HepG2 (cell line): ENCODE measurements at regions not wholly inside any gene's neighbourhood (a gene's known extent, or its start where the extent isn't known, plus 50 kb on each side); places are given as distances from the start of the nearest gene placed in this dataset.

Experiments used
- ATAC-seq: fragments of 200-7000 bp; cut with Tn5 transposase; 3 replicates; pipeline ENCODE4 v1.9.1; 2020; ENCODE audit warnings: mild to moderate bottlenecking, moderate library complexity
- BruUV-seq: library from RNA; stranded (reverse); fragments of 400-500 nt; replicated peaks from 2 replicates; lab custom pipeline; 2021; lab: Mats Ljungman, UMichigan
- CTCF ChIA-PET: fragments of 300-600 bp; formaldehyde crosslinking; extraction: SDS; loops from one replicate; lab custom pipeline; 2021; ENCODE audit warnings: low total read pairs, inconsistent platforms, low intra/inter-chr PET ratio; lab: Yijun Ruan, JAX
- POLR2A ChIA-PET: fragments of 350-600 bp; sonication (Branson Sonifier 250); formaldehyde crosslinking; loops from one replicate; lab custom pipeline; 2020; ENCODE audit warnings: antibody characterized with exemption, inconsistent platforms; lab: Yijun Ruan, JAX
- DNase-seq: peaks from one replicate; pipeline ENCODE4 v3.0.0-alpha.2; 2015; ENCODE audit warnings: low spot score
- FAIRE-seq: peaks from 3 replicates; lab custom pipeline; 2011; peaks lifted over from hg19 to GRCh38; lab: Jason Lieb, UNC
- H2AFZ ChIP-seq: one replicate; pipeline ENCODE4 v1.6.1; 2011; ENCODE audit warnings: low read length, inconsistent platforms
- H3K27ac ChIP-seq: fragments of 300-600 bp; 3 replicates; pipeline ENCODE4 v1.8.0; 2011; ENCODE audit warnings: mixed run types, mild to moderate bottlenecking, mixed read lengths, low read length, inconsistent platforms; ENCODE audit not compliant: insufficient read depth; ENCODE audit errors: extremely low read length
- H3K27me3 ChIP-seq, 2 experiments: fragments of 200-600 bp in 1 of 2; 2 replicates in 1 of 2; 3 replicates in 1 of 2; pipeline versions ENCODE4 v1.6.0 to v1.8.0; 2011; ENCODE audit warnings: low read length in 2 of 2, mild to moderate bottlenecking in 2 of 2, moderate library complexity in 2 of 2, inconsistent platforms in 1 of 2; ENCODE audit not compliant: insufficient read depth in 2 of 2, control insufficient read depth in 1 of 2
- H3K36me3 ChIP-seq, 2 experiments: fragments of 200-600 bp in 1 of 2; replicated peaks in 1 of 2; 2 replicates in 1 of 2; 3 replicates in 1 of 2; pipeline versions ENCODE4 v1.5.1 to v1.8.0; 2011; ENCODE audit warnings: low read length in 2 of 2, inconsistent platforms in 1 of 2; ENCODE audit not compliant: insufficient read depth in 2 of 2, control insufficient read depth in 1 of 2
- H3K4me1 ChIP-seq: 2 replicates; pipeline ENCODE4 v1.5.1; 2012; ENCODE audit warnings: low read length, inconsistent platforms; ENCODE audit not compliant: insufficient read depth
- H3K4me2 ChIP-seq: 2 replicates; pipeline ENCODE4 v1.6.0; 2011; ENCODE audit warnings: low read depth, low read length, inconsistent platforms
- H3K4me3 ChIP-seq, 3 experiments: fragments of 200-600 bp in 1 of 3; sonication (generic), shearing (Covaris generic) in 1 of 3; replicated peaks in 1 of 3; 2 replicates each; pipeline ENCODE4 v1.5.1; 2011 to 2016; ENCODE audit warnings: low read length in 3 of 3, inconsistent platforms in 2 of 3, low read depth in 2 of 3, mild to moderate bottlenecking in 2 of 3, control low read depth in 1 of 3, mixed read lengths in 1 of 3; ENCODE audit not compliant: insufficient read depth in 1 of 3
- H3K79me2 ChIP-seq: one replicate; pipeline ENCODE4 v1.6.1; 2011; ENCODE audit warnings: low read length, inconsistent platforms; ENCODE audit not compliant: insufficient read depth
- H3K9ac ChIP-seq: 2 replicates; pipeline ENCODE4 v1.6.0; 2011; ENCODE audit warnings: mild to moderate bottlenecking, low read depth, low read length, inconsistent platforms; ENCODE audit not compliant: insufficient read depth
- H3K9me3 ChIP-seq: 2 replicates; pipeline ENCODE4 v1.5.1; 2012; ENCODE audit warnings: mild to moderate bottlenecking, low read length
- H4K20me1 ChIP-seq: 2 replicates; pipeline ENCODE4 v1.6.0; 2011; ENCODE audit warnings: inconsistent platforms, mild to moderate bottlenecking, low read length, moderate library complexity; ENCODE audit not compliant: insufficient read depth
- AKAP8 ChIP-seq: sonication (generic); formaldehyde crosslinking; IDR thresholded peaks from 2 replicates; pipeline ENCODE4 v1.5.1; 2020; ENCODE audit warnings: mild to moderate bottlenecking, missing genetic modification reagents
- CERS6 ChIP-seq: sonication (generic); formaldehyde crosslinking; IDR thresholded peaks from 2 replicates; pipeline ENCODE4 v1.5.0; 2020; ENCODE audit warnings: missing genetic modification reagents
- CREM ChIP-seq, 2 experiments: sonication (generic) in 1 of 2; formaldehyde crosslinking in 1 of 2; IDR thresholded peaks; 2 replicates each; pipeline versions ENCODE4 v1.4.0 to v1.6.1; 2016 to 2020; ENCODE audit warnings: antibody characterized with exemption in 1 of 2, mild to moderate bottlenecking in 1 of 2, missing genetic modification reagents in 1 of 2
- GTF2F1 ChIP-seq: fragments of 150-350 bp; IDR thresholded peaks from 2 replicates; pipeline ENCODE4 v1.6.1; 2014; ENCODE audit warnings: low read length
- HNRNPL ChIP-seq: fragments of 200-400 bp; formaldehyde crosslinking; IDR thresholded peaks from 2 replicates; pipeline ENCODE4 v1.6.1; 2017; ENCODE audit warnings: mild to moderate bottlenecking, low read depth, low read length
- JUND ChIP-seq: sonication (generic); formaldehyde crosslinking; IDR thresholded peaks from 2 replicates; pipeline ENCODE4 v1.8.0; 2022; ENCODE audit warnings: mild to moderate bottlenecking, missing genetic modification reagents
- MYPOP ChIP-seq: sonication (generic); formaldehyde crosslinking; IDR thresholded peaks from 2 replicates; pipeline ENCODE4 v1.8.1; 2023; ENCODE audit warnings: mild to moderate bottlenecking, moderate library complexity, missing genetic modification reagents
- NR0B2 ChIP-seq: sonication (generic); formaldehyde crosslinking; IDR thresholded peaks from 2 replicates; pipeline ENCODE4 v1.4.0; 2020; ENCODE audit warnings: mild to moderate bottlenecking, missing genetic modification reagents
- PATZ1 ChIP-seq: sonication (generic); formaldehyde crosslinking; IDR thresholded peaks from 2 replicates; pipeline ENCODE4 v1.4.0; 2020; ENCODE audit warnings: missing genetic modification reagents
- SMARCE1 ChIP-seq: fragments of 450-650 bp; IDR thresholded peaks from 2 replicates; pipeline ENCODE4 v1.6.1; 2017; ENCODE audit warnings: borderline replicate concordance
- TSC22D2 ChIP-seq: sonication (generic); formaldehyde crosslinking; IDR thresholded peaks from 2 replicates; pipeline ENCODE4 v1.5.1; 2020; ENCODE audit warnings: missing genetic modification reagents, mild to moderate bottlenecking, borderline replicate concordance
- ZBTB10 ChIP-seq: sonication (generic); formaldehyde crosslinking; IDR thresholded peaks from 2 replicates; pipeline ENCODE4 v1.4.0; 2020; ENCODE audit warnings: missing genetic modification reagents, borderline replicate concordance
- ZFP82 ChIP-seq: sonication (generic); formaldehyde crosslinking; IDR thresholded peaks from 2 replicates; pipeline ENCODE4 v1.5.1; 2020; ENCODE audit warnings: mild to moderate bottlenecking, missing genetic modification reagents, borderline replicate concordance
- ZNF12 ChIP-seq: sonication (generic); formaldehyde crosslinking; IDR thresholded peaks from 2 replicates; pipeline ENCODE4 v1.5.0; 2020; ENCODE audit warnings: missing genetic modification reagents
- ZNF414 ChIP-seq: sonication (generic); formaldehyde crosslinking; IDR thresholded peaks from 2 replicates; pipeline ENCODE4 v1.5.0; 2020; ENCODE audit warnings: missing genetic modification reagents
- WGBS: methylation state at CpG from one replicate; pipeline ENCODE4 v1.1.6; 2017; ENCODE audit warnings: low lambda C conversion rate; 5-methylcytosine and 5-hydroxymethylcytosine counted together
- in situ Hi-C: cut with HindIII; loops from 2 replicates; pipeline ENCODE4 v1.10.0; 2017; ENCODE audit warnings: low pct_unique_long_range_greater_than_20kb; ENCODE audit not compliant: extremely low pct_ligation_motif_present
- intact Hi-C: fragments of 100-400 bp; cut with micrococcal nuclease; formaldehyde crosslinking; loops from one replicate; pipeline ENCODE4 v1.10.0; 2022; ENCODE audit not compliant: unreplicated experiment

- H4K20me1 ChIP-seq = no peaks in the 10 kb centered on the region
- TF ChIP-seq GTF2F1 = no peak
- TF ChIP-seq ZFP82 (CRISPR knock-in tag) = no peak
- no peak for TF ChIP-seq ZNF414 (CRISPR knock-in tag)
- TF ChIP-seq AKAP8 (CRISPR knock-in tag) = no peak
- TF ChIP-seq MYPOP (CRISPR knock-in tag) = no peak
- TF ChIP-seq PATZ1 (CRISPR knock-in tag) = no peak
- no peak for TF ChIP-seq ZNF12 (CRISPR knock-in tag)
- no peak for TF ChIP-seq ZBTB10 (CRISPR knock-in tag)
- TF ChIP-seq CREM (IDR thresholded peaks at IDR 0.05) = no peak
- no peak for TF ChIP-seq CREM (CRISPR knock-in tag; IDR thresholded peaks at IDR 0.05)
- no peak for TF ChIP-seq TSC22D2 (CRISPR knock-in tag)
- no peak for TF ChIP-seq NR0B2
- no peak for TF ChIP-seq CERS6 (CRISPR knock-in tag)
- TF ChIP-seq JUND = no peak
- TF ChIP-seq HNRNPL = no peak
- no peak for TF ChIP-seq SMARCE1
- TF ChIP-seq, all 625 proteins: peak for 0
- in situ Hi-C loops (no loop called here), intact Hi-C loops (no loop called here)
- ChIA-PET CTCF (no interaction called here), POLR2A (no interaction called here)
- Histone ChIP-seq H3K27me3 (peaks cover 6 to 43% of the 10 kb centered on the region in 2 experiments; a peak in 4 of 5 replicates), H3K36me3 (no peaks in the 10 kb centered on the region), H3K4me1 (peaks cover 6% of the 10 kb centered on the region; the same call in 1 of the 2 replicates), H2AFZ (no peak overlapping the region), H3K4me2 (no peak overlapping the region), H3K4me3 (no peak overlapping the region), H3K9me3 (peaks cover 32% of the 10 kb centered on the region), H3K27ac (no peak overlapping the region), H3K79me2 (no peaks in the 10 kb centered on the region), H3K9ac (no peak overlapping the region)
- BruUV-seq = no TSS peak
- 37% methylated on average over 10 of the region's 11 CpGs for WGBS
- FAIRE-seq = no peak
- ATAC-seq = no peak; the same call in 2 of the 3 replicates
- no peak for DNase-seq
Observed at GRCh38 chr2:8247905-8248622, 433.8 kb upstream of the ID2 start.
